Activated CD4-positive, alpha-beta T cell treated with anti-CD3 and anti-CD28 coated beads, Interleukin-2, Interleukin-6, amounts not matched to agents 100 ng/mL and 50 ng/mL, durations not matched to agents 16 hours and 8 hours (primary cell): ENCODE measurements at regions not wholly inside any gene's neighbourhood (a gene's known extent, or its start where the extent isn't known, plus 50 kb on each side); places are given as distances from the start of the nearest gene placed in this dataset.

Experiments
- DNase-seq: peaks from one replicate; pipeline ENCODE4 v3.0.0-alpha.2; 2020

DNA sequence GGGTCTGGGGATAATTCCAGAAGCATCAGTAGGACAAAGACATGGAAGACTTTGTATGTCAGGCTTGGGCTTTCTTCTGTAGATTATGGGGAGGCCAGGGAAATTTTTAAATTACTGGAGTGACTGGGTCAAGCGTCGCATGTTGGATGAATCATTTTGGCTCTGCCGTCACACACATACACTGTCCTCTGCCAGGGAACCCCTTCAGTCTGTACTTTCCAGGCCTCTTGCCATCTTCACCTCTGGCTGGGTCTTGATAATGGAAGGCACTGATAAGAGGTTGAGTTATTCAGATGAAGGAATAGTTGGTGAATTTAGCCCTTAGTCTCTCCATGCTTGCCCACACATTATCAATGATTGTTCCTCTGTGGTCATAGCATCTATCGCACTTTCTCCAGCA is 895.1 kb upstream of the CELF4 start:
- no peak for DNase-seq

- DNase-seq: no peak
Measured at GRCh38 chr18:38459131-38459994, 893.8 kb upstream of the CELF4 start.

DNA sequence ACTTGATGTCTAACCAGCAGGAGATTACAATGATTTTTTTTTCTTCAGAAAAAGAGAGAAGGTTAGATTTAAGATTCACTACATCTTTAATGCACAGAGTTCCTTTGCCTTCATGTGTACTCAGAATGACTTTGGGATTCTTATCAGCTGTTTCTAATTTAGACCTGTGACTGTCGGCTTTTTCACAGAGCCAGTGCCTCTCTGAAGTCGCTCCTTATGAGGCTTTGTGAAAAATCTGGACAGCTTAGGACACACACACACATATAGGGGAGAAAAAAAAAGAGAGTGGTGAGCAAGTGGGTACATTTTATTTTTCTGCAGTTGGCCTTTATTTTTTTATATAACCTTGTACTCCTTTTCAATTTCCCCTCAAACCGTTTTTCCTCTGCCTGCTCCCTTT is 893.1 kb upstream of the CELF4 start:
- DNase-seq: no peak

GRCh38 chr18:38456253-38456652 is 890.7 kb upstream of the CELF4 start:
- DNase-seq: no peak

DNA sequence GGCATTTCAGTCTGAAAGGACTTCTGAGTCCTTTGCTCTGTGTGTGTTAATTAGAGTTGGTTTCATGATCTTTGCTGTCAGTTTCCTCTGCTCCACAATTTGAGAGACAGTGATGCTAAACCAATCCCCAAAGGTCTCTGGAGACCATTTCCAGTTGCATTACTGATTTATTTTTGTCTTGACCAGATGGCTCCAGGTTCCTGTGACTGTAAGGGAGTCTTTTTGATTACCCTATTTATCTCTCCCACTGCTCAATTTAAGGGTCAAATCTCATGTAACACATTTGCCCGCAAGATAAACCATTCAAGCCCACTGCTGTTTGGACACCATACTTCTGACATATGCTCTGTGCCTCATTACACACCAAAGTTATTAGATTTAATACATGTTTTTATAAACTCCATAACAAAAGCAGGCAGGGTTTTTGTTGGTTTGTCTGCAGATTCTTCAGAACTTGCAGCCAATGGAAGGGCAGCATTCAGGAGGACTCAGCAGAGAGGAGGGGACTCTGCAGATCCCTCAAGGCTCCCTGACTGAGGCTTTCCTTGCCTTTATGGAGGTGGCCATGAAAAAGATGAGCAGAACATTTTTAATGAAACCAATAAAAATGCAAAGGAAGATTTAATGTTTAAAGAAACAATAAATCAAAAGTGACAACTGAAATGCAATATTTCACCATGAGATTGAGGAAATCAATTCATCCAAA is 889.3 kb upstream of the CELF4 start:
- no peak for DNase-seq

DNA sequence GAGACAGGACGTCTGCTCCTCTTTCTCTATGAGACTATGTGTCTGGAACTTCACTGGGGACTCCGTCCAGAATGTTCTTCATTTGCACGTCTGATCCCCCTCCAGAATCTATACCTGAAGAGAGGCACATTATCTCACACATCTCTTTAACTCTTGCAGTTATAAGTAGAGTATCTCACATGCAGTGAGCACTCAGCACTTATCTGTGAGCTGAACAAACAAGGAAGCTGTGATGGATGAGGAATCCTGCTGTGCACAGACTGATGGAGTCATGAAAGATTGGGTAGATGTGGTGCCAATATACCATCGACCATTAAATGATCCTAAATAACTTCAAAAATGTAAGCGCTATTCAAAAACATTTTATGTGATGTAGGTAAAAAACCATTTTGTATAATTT is 888.3 kb upstream of the CELF4 start:
- no peak for DNase-seq

DNA sequence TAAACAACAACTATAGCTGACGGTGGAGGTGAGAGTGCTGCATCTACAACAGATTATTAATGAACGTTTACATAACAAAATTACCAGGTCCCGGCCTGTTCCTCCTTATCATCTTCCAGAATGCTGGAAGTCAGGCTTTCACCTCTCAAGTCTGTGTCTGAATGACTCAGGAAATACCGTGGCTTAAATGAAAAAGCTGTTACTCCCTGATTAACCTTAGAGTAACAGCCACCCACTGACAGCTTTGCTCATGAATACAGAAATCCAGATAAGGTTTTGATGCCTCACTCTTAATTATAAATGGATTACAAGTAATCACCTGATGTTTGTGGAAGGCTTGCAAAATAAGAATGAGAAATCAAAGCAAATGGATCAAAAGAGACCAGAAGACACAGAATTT is 885.3 kb upstream of the CELF4 start:
- DNase-seq: no peak

- no peak for DNase-seq
Measured at GRCh38 chr18:38445804-38446145, 880.2 kb upstream of the CELF4 start.

DNA sequence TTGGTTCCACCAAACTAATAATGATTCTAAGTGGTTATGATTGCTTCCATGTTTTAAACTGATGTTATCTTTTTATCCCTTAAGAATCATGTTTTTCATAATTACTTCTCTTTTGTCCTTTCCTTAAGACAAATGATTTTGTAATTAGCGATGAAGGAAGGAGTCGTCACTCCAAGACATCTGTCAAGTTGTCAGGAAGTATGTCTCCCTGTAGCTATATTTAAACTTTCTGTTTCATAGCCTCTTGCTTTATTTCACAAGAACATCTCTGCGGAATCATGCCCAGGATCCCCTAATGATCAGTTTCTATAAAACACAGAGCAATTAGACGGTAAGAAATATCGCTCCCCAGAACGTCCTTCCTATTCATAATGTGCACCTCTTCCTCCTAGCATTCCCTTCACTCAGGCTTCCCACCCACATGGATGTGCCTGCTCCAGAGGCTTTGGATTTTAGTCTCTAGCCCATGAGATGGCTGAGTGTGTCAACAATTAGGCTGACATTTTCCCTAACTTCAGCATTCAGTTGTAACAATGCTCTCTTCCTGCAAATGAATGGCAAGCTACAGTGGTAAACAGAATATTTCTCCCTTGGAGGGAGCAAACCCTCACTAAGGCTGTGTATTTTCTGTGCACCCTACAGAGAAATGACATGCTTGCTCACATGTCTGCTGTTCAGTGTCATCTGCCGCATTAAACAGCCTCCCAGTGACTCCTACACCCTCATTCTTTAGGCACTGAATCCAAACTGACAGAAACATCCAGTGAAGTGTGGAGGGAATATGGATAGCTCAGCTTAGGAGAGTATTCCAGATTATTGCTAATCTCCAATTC is 879.6 kb upstream of the CELF4 start:
- no peak for DNase-seq

GRCh38 chr18:38427736-38428135 is 862.1 kb upstream of the CELF4 start:
- no peak for DNase-seq

GRCh38 chr18:38427234-38427633 is 861.6 kb upstream of the CELF4 start:
- no peak for DNase-seq

- DNase-seq: no peak
Measured at GRCh38 chr18:38421872-38422615, 856.4 kb upstream of the CELF4 start.

- no peak for DNase-seq
Measured at GRCh38 chr18:38421021-38421420, 855.4 kb upstream of the CELF4 start.

DNA sequence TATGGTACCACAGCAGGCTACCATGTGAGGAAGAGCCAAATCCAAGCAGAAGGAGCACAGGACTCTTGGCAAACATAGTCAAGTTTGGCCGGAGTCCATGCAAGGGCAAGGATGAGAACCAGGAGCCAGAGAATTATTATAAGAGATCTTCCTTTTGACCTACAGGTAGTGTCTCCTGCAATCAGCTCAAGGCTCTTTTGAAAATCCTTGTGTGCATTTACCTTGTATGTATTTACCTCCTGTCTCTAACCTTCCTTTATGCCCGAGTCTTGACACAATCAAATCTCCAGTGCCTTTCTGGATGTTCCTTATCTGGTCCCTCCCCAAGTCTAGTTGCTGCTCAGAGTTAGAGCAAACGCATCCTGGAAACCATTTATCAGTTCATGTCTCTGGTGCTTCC is 855.0 kb upstream of the CELF4 start:
- DNase-seq: no peak

- no peak for DNase-seq
Measured at GRCh38 chr18:38415811-38416210, 850.2 kb upstream of the CELF4 start.

- no peak for DNase-seq
Measured at GRCh38 chr18:38413193-38413592, 847.6 kb upstream of the CELF4 start.

DNA sequence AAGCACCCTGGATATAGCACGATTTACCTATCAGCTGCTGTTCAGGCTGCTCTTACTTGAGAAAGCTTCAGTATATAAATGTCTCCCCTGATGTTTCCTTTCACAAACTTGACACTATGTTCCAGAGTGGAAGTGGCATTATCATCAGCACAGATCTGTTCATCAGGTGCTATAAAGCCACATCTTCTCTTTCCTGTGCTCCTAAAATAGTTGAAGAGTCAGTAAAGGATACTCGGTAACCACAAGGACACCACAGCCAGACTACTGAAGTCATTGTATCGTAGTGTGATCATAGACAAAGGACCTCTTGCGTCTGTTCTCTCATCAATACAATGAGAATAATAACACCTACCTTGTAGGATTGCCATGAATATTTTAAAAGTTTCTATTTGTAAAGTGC is 841.0 kb upstream of the CELF4 start:
- no peak for DNase-seq

DNA sequence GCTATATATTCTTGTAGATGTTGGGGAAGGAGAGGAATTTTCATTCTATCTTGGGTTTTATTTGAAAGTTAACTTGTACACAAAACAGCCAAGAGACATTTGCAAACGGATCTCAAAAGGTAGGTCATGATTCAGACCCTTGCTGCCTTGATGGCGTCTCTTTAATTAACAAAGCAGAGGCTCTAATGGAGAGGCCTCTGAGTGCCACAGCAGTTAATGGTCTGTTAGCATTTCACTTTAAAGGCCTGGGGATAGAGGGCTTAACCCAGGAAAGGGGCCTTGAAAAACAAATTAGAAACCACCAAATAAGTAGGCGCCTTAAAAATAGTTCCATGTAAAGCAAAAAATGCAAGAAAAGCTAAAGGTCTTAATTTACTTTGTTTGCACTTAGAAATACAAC is 836.9 kb upstream of the CELF4 start:
- no peak for DNase-seq

- no peak for DNase-seq
Measured at GRCh38 chr18:38397094-38397493, 831.5 kb upstream of the CELF4 start.

DNA sequence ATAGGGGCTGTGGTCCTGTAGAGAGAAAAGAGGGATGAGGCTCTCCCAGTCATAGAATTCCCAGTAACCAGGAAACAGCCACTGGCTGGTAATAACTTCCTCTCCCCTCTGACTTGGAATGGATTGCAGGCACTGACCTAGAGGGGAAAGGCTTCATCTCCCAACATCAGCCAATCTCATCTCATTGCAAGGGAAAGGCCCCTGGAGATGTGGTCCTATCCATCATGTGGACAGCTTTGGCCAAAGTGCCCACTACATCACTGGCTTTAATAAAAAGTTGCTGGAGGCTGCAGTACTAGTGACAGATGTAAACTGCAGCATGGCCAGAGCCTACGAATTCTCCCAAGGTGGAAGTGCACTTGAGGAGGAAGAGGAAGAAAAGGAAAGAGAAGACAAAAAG is 820.5 kb upstream of the CELF4 start:
- no peak for DNase-seq

- no peak for DNase-seq
Measured at GRCh38 chr18:38369772-38370690, 804.4 kb upstream of the CELF4 start.

GRCh38 chr18:38368886-38369285 is 803.3 kb upstream of the CELF4 start:
- no peak for DNase-seq
